ENCODE measurements at regions not wholly inside any gene's neighbourhood (a gene's known extent, or its start where the extent isn't known, plus 50 kb on each side); places are given as distances from the start of the nearest gene placed in this dataset.

DNA sequence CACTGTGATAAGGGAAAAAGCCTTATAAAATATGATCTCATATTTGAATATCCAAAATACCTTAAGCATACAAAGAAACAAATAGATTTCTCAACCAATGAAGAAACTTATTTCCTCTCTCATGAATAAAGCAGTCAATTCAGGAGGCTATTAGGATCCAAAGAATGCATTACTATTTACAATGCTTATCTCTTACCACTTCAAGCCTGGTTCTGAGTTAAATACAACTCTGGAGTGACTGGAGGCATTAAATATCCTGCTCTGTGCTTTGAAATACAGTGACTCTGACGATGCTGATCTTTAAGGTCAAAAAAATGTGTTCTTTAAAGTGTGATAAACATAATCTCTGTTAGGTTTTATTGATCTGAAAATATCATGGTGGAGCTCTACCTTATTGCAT lies 493.2 kb downstream of the ZWINT start (continued):
- TF ChIP-seq, protein P1, sequence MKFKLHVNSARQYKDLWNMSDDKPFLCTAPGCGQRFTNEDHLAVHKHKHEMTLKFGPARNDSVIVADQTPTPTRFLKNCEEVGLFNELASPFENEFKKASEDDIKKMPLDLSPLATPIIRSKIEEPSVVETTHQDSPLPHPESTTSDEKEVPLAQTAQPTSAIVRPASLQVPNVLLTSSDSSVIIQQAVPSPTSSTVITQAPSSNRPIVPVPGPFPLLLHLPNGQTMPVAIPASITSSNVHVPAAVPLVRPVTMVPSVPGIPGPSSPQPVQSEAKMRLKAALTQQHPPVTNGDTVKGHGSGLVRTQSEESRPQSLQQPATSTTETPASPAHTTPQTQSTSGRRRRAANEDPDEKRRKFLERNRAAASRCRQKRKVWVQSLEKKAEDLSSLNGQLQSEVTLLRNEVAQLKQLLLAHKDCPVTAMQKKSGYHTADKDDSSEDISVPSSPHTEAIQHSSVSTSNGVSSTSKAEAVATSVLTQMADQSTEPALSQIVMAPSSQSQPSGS (IDR thresholded peaks at IDR 0.05; ENCODE audit: low read length), result no peak
- no peak for TF ChIP-seq FOSL1 (IDR thresholded peaks at IDR 0.05; ENCODE audit: insufficient read depth, low read depth, low read length)
- TF ChIP-seq SAP30 (IDR thresholded peaks at IDR 0.05; ENCODE audit: insufficient read depth, insufficient replicate concordance, low read length), result no peak
- TF ChIP-seq POLR2A (IDR thresholded peaks at IDR 0.05; ENCODE audit: control extremely low read depth in 1 of 2, low read depth in 2 of 2, low read length in 2 of 2), result no peak
- TF ChIP-seq GTF2F1 (IDR thresholded peaks at IDR 0.05; ENCODE audit: borderline replicate concordance, low read depth, low read length), result no peak
- no peak for TF ChIP-seq CEBPB (IDR thresholded peaks at IDR 0.05; ENCODE audit: low read depth, low read length)
- no peak for TF ChIP-seq ZNF274 (IDR thresholded peaks at IDR 0.05; ENCODE audit: borderline replicate concordance, extremely low read depth, low read length)
- TF ChIP-seq CBX8 (IDR thresholded peaks at IDR 0.05; ENCODE audit: borderline replicate concordance, low read depth, low read length), result no peak
- TF ChIP-seq RFX5 (IDR thresholded peaks at IDR 0.05; ENCODE audit: borderline replicate concordance, low read depth, low read length), result no peak
- no peak for TF ChIP-seq GABPA (IDR thresholded peaks at IDR 0.05; ENCODE audit: borderline replicate concordance, insufficient read depth, low read length)

Data from H1 (cell line).